Psoas muscle (tissue), 7 donors: ENCODE measurements at regions not wholly inside any gene's neighbourhood (a gene's known extent, or its start where the extent isn't known, plus 50 kb on each side); places are given as distances from the start of the nearest gene placed in this dataset.
"Not testable (repeated sequence)": the region's sequence is repeated elsewhere in the genome, so short reads cannot be mapped to it uniquely, and the experiment has no call there.

Source experiments
- ATAC-seq, 4 donors: fragments of 200-7000 bp; cut with Tn5 transposase; one replicate each; pipeline ENCODE4 v1.9.1; 2020; ENCODE audit warnings: moderate library complexity in 3 of 4, mild to moderate bottlenecking in 2 of 4
- DNase-seq, 2 donors: peaks; one replicate each; pipeline ENCODE4 v3.0.0-alpha.2; 2020
- H3K27ac ChIP-seq: fragments of 200-600 bp; one replicate; pipeline ENCODE4 v1.8.0; 2022
- H3K27me3 ChIP-seq, 3 donors: fragments of 200-600 bp in 1 of 3; one replicate each; pipeline versions ENCODE4 v1.6.1 to v1.8.0; 2013 to 2022; ENCODE audit warnings: low read length in 2 of 3, mild to moderate bottlenecking in 2 of 3, moderate library complexity in 1 of 3; ENCODE audit not compliant: insufficient read depth in 3 of 3
- H3K36me3 ChIP-seq, 2 donors: fragments of 200-600 bp in 1 of 2; one replicate each; pipeline versions ENCODE4 v1.6.1 to v1.8.0; 2013 to 2022; ENCODE audit warnings: low read depth in 1 of 2, mild to moderate bottlenecking in 1 of 2, moderate library complexity in 1 of 2; ENCODE audit not compliant: insufficient read depth in 1 of 2
- H3K4me1 ChIP-seq: fragments of 200-600 bp; one replicate; pipeline ENCODE4 v1.8.0; 2022
- H3K4me3 ChIP-seq: fragments of 200-600 bp; one replicate; pipeline ENCODE4 v1.8.0; 2022; ENCODE audit warnings: mild to moderate bottlenecking
- H3K9me3 ChIP-seq: fragments of 200-600 bp; one replicate; pipeline ENCODE4 v1.8.0; 2022
- WGBS, 3 donors: extraction: QIAGEN DNeasy Blood & Tissue Kit; methylation state at CpG; one replicate each; pipeline versions ENCODE4 v1.1.6 to v1.1.7; 2013; 5-methylcytosine and 5-hydroxymethylcytosine counted together
- intact Hi-C, 2 donors: fragments of 100-400 bp; cut with DNase I; formaldehyde crosslinking; loops; one replicate each; pipeline versions ENCODE4 v1.11.0 to v1.14.2; 2022
- TF ChIP-seq, protein P1 (sequence below): fragments of 200-600 bp; IDR thresholded peaks from one replicate; pipeline ENCODE4 v1.8.0; 2022; ENCODE audit warnings: antibody characterized with exemption
- donor health status: healthy with polysubstance abuse.
- donor health status: DM: no; HTN: no; CAD: no; lungs with moderate emphysema.
- donor health status: Bipolar disorder and iron deficiency.
- donor health status: healthy.
- donor health status: DM: yes; HTN: yes; CAD: no.
- donor health status: DM: no; HTN: no; CAD: no.
- donor health status: DM: yes; HTN: yes; CAD: no.

DNA sequence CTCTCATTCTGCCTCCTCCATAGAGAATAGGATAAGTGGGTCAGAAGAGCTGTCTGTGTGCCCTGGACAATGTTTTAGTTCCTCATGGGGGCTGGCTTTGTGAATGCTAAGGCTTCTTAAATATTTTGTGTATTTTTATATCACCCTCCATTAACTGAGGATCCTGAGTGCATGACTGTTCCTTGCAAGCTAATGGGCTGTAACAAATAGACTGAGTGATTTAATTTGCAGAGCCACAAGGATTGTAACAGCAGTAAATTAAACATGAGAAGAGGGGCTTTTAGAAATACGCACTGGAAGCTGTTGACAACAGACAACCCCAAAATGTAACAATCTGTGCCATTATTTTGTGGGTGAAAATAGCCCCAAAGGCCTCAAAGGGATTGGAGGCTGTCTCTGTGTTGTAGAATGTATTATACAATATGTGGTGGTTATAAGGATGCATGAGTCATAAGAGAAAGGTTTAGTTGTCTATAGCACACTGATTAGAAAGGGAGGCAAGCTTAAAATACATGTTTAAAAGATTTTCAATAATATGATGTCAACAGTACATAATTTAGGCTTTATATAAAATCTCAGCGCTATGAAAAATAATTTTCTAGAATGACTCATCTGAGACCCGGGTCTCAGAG lies 152.7 kb upstream of the ACTBL2 start:
- no peaks in the 10 kb centered on the region for H3K9me3 ChIP-seq
- TF ChIP-seq, protein P1, sequence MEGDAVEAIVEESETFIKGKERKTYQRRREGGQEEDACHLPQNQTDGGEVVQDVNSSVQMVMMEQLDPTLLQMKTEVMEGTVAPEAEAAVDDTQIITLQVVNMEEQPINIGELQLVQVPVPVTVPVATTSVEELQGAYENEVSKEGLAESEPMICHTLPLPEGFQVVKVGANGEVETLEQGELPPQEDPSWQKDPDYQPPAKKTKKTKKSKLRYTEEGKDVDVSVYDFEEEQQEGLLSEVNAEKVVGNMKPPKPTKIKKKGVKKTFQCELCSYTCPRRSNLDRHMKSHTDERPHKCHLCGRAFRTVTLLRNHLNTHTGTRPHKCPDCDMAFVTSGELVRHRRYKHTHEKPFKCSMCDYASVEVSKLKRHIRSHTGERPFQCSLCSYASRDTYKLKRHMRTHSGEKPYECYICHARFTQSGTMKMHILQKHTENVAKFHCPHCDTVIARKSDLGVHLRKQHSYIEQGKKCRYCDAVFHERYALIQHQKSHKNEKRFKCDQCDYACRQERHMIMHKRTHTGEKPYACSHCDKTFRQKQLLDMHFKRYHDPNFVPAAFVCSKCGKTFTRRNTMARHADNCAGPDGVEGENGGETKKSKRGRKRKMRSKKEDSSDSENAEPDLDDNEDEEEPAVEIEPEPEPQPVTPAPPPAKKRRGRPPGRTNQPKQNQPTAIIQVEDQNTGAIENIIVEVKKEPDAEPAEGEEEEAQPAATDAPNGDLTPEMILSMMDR, result no peak
- no peaks in the 10 kb centered on the region for H3K36me3 ChIP-seq
- H3K4me3 ChIP-seq, result no peak overlapping the region
- WGBS, 3 donors, result 79 to 94% (median 85%) methylated on average over 3 of the region's 3 CpGs
- DNase-seq, result no peak
- ATAC-seq, result no peak
- intact Hi-C loops, result no loop called here
- H3K27me3 ChIP-seq, result no peaks in the 10 kb centered on the region
- H3K27ac ChIP-seq, result no peak overlapping the region
- H3K4me1 ChIP-seq, result no peaks in the 10 kb centered on the region

DNA sequence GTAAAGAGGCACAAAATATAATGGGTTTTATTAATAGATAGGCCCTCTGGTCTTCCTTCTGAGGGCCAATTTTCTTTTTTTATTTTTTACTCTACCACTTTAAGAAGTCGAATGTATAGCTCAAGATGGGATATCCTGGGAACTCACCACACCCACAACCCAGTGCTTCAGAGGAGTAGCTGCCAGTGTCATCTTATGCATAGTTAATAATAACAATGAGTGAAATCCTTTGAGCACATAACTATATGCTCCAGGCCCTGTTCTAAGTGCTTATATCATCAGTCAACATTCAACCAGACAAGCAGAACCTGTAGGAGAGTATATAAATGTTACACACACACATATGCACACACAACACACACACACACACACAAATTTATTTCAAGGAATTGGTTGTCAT lies 150.3 kb upstream of the ACTBL2 start:
- intact Hi-C loops, result no loop called here
- H3K27me3 ChIP-seq, result no peaks in the 10 kb centered on the region
- 66 to 79% (median 68%) methylated on average over 1 of the region's 1 CpG for WGBS, 3 donors
- no peak overlapping the region for H3K27ac ChIP-seq
- no peak overlapping the region for H3K4me3 ChIP-seq
- TF ChIP-seq, protein P1, result no peak
- H3K9me3 ChIP-seq, result no peaks in the 10 kb centered on the region
- ATAC-seq (no peak), DNase-seq (no peak)
- H3K4me1 ChIP-seq, result no peaks in the 10 kb centered on the region
- H3K36me3 ChIP-seq, result no peaks in the 10 kb centered on the region

DNA sequence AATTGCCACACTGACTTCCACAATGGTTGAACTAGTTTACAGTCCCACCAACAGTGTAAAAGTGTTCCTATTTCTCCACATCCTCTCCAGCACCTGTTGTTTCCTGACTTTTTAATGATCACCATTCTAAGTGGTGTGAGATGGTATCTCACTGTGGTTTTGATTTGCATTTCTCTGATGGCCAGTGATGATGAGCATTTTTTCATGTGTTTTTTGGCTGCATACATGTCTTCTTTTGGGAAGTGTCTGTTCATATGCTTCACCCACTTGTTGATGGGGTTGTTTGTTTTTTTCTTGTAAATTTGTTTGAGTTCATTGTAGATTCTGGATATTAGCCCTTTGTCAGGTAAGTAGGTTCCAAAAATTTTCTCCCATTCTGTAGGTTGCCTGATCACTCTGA lies 148.5 kb upstream of the ACTBL2 start:
- H3K36me3 ChIP-seq, H3K27ac ChIP-seq, H3K9me3 ChIP-seq, DNase-seq, intact Hi-C loops, H3K4me3 ChIP-seq, H3K4me1 ChIP-seq, ATAC-seq, H3K27me3 ChIP-seq: not testable (repeated sequence)

DNA sequence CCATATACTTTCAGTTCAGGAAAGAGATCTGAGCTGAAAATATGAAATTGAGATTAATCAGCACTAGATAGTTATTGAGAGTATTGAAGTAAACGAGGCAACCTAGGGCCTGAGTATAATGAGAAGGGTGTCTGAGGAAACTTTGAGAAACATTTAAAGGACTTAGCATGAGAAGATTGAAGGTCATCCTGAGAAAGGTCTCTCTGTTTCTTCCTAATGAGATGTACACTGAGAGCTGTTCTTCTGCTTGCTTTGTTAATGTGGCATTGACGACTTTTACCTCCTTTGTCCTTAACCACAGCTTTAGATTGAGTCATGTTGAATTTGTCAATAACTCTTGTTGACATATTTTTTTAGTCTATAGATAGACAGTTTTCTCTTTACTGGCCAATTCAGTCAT lies 145.1 kb upstream of the ACTBL2 start:
- TF ChIP-seq, protein P1, result no peak
- Histone ChIP-seq H3K27me3 (no peaks in the 10 kb centered on the region), H3K9me3 (no peaks in the 10 kb centered on the region), H3K36me3 (no peaks in the 10 kb centered on the region), H3K4me1 (no peaks in the 10 kb centered on the region), H3K27ac (no peak overlapping the region), H3K4me3 (no peak overlapping the region)
- ATAC-seq, result no peak
- intact Hi-C loops, result no loop called here
- WGBS, 3 donors, result 92 to 95% (median 93%) methylated on average over 2 of the region's 2 CpGs
- no peak for DNase-seq

DNA sequence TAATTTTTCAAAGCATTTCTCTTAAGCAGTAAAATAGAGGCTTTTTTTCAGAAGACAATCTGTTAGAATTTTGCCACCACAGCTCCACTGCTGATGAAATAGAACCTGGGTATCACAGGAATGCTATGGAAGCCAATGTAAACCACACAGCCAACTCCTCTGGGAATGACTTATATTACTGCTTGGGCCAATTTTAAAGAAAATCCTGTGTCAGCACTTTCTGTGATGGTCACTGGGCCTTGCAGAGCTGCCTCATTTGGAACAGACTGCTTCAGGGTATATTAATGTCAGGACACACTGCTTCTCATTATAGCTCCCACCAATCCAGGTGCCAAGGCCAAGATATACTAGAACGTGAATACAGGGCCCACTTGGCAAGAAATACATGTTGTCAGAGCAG lies 144.1 kb upstream of the ACTBL2 start:
- DNase-seq, result no peak
- TF ChIP-seq, protein P1, result no peak
- Histone ChIP-seq H3K4me1 (no peaks in the 10 kb centered on the region), H3K9me3 (no peaks in the 10 kb centered on the region), H3K27me3 (no peaks in the 10 kb centered on the region), H3K4me3 (no peak overlapping the region), H3K27ac (no peak overlapping the region), H3K36me3 (no peaks in the 10 kb centered on the region)
- WGBS, 3 donors, result 9 to 27% (median 24%) methylated on average over 1 of the region's 1 CpG
- peak in 3 of 4 donors; percentile 28 to 54 (median 30) for ATAC-seq
- intact Hi-C loops, result no loop called here
